ENCODE measurements at regions not wholly inside any gene's neighbourhood (a gene's known extent, or its start where the extent isn't known, plus 50 kb on each side); places are given as distances from the start of the nearest gene placed in this dataset.

GRCh38 chr1:244284641-244285156, 167.0 kb downstream of the ADSS2 start:
- intact Hi-C loops (cut with DNase I), result no loop called here
- no peak for DNase-seq
- Histone ChIP-seq H3K27ac (no peak overlapping the region), H3K36me3 (no peaks in the 10 kb centered on the region), H3K4me1 (ENCODE audit: insufficient read depth) (no peaks in the 10 kb centered on the region), H3K9me3 (no peaks in the 10 kb centered on the region), H3K4me3 (no peak overlapping the region), H3K27me3 (no peaks in the 10 kb centered on the region)
- TF ChIP-seq POLR2A (IDR thresholded peaks at IDR 0.05) (no peak), EP300 (IDR thresholded peaks at IDR 0.05) (no peak), CTCF (IDR thresholded peaks at IDR 0.05) (no peak)
- WGBS, 3 donors, result 91 to 94% (median 92%) methylated on average over 17 of the region's 17 CpGs

- H3K4me3 ChIP-seq, result no peak overlapping the region
- no peaks in the 10 kb centered on the region for H3K36me3 ChIP-seq
- DNase-seq, result no peak
- no peaks in the 10 kb centered on the region for H3K4me1 ChIP-seq (ENCODE audit: insufficient read depth)
- 83 to 92% (median 88%) methylated on average over 5 of the region's 5 CpGs for WGBS, 3 donors
- no peak overlapping the region for H3K27ac ChIP-seq
- TF ChIP-seq EP300 (IDR thresholded peaks at IDR 0.05), result no peak
- no peak for TF ChIP-seq CTCF (IDR thresholded peaks at IDR 0.05)
- TF ChIP-seq POLR2A (IDR thresholded peaks at IDR 0.05), result no peak
- no peaks in the 10 kb centered on the region for H3K9me3 ChIP-seq
- intact Hi-C loops (cut with DNase I), result no loop called here
- no peaks in the 10 kb centered on the region for H3K27me3 ChIP-seq
Measured at GRCh38 chr1:244286341-244286740, 165.4 kb downstream of the ADSS2 start.

GRCh38 chr1:244287726-244288125, 164.0 kb downstream of the ADSS2 start:
- intact Hi-C loops (cut with DNase I), result no loop called here
- no peaks in the 10 kb centered on the region for H3K27me3 ChIP-seq
- H3K9me3 ChIP-seq, result no peaks in the 10 kb centered on the region
- WGBS, 3 donors, result 8 to 45% (median 32%) methylated on average over 1 of the region's 1 CpG
- no peak overlapping the region for H3K27ac ChIP-seq
- no peaks in the 10 kb centered on the region for H3K36me3 ChIP-seq
- no peak for TF ChIP-seq EP300 (IDR thresholded peaks at IDR 0.05)
- no peak for TF ChIP-seq CTCF (IDR thresholded peaks at IDR 0.05)
- TF ChIP-seq POLR2A (IDR thresholded peaks at IDR 0.05), result no peak
- no peak overlapping the region for H3K4me3 ChIP-seq
- no peak for DNase-seq
- no peaks in the 10 kb centered on the region for H3K4me1 ChIP-seq (ENCODE audit: insufficient read depth)

- intact Hi-C loops (cut with DNase I), result no loop called here
- H3K27me3 ChIP-seq, result no peaks in the 10 kb centered on the region
- H3K36me3 ChIP-seq, result no peaks in the 10 kb centered on the region
- TF ChIP-seq CTCF (IDR thresholded peaks at IDR 0.05), result no peak
- no peak for TF ChIP-seq POLR2A (IDR thresholded peaks at IDR 0.05)
- TF ChIP-seq EP300 (IDR thresholded peaks at IDR 0.05), result no peak
- H3K4me1 ChIP-seq (ENCODE audit: insufficient read depth), result no peaks in the 10 kb centered on the region
- no peak overlapping the region for H3K27ac ChIP-seq
- H3K9me3 ChIP-seq, result no peaks in the 10 kb centered on the region
- H3K4me3 ChIP-seq, result no peak overlapping the region
- DNase-seq, result no peak
- WGBS, 3 donors, result 95 to 100% (median 97%) methylated on average over 1 of the region's 1 CpG
Measured at GRCh38 chr1:244288663-244289062, 163.0 kb downstream of the ADSS2 start.

Measured in ovary (tissue), 7 donors.